Fibroblast of mammary gland (primary cell): ENCODE measurements at regions not wholly inside any gene's neighbourhood (a gene's known extent, or its start where the extent isn't known, plus 50 kb on each side); places are given as distances from the start of the nearest gene placed in this dataset.

Experiments used
- DNase-seq: peaks from one replicate; pipeline ENCODE4 v3.0.0-alpha.2; 2010; ENCODE audit warnings: low read depth
- H3K4me3 ChIP-seq: 2 replicates; pipeline ENCODE4 v1.5.1; 2011; ENCODE audit warnings: low read depth, mild to moderate bottlenecking, low read length, moderate library complexity; ENCODE audit not compliant: control insufficient read depth
- CTCF ChIP-seq: conservative IDR thresholded peaks from 2 replicates; pipeline ENCODE4 v1.5.1; 2011; ENCODE audit warnings: low read depth, low read length, inconsistent platforms; ENCODE audit not compliant: control insufficient read depth, insufficient read depth

GRCh38 chr16:26204138-26204537, 512.4 kb downstream of the HS3ST4 start:
- DNase-seq: no peak

GRCh38 chr16:26211542-26211941, 519.8 kb downstream of the HS3ST4 start:
- TF ChIP-seq CTCF: no peak
- DNase-seq: no peak
- H3K4me3 ChIP-seq: no peak overlapping the region

More at GRCh38 chr16:26204138-26204537, 512.4 kb downstream of the HS3ST4 start:
- H3K4me3 ChIP-seq: no peak overlapping the region
- no peak for TF ChIP-seq CTCF

GRCh38 chr16:26212599-26212998, 520.8 kb downstream of the HS3ST4 start:
- no peak overlapping the region for H3K4me3 ChIP-seq
- TF ChIP-seq CTCF: no peak
- DNase-seq: no peak

- no peak for TF ChIP-seq CTCF
- no peak overlapping the region for H3K4me3 ChIP-seq
- DNase-seq: no peak
These were observed 522.9 kb downstream of the HS3ST4 start for GRCh38 chr16:26214581-26215174.

- no peak for DNase-seq
- no peak for TF ChIP-seq CTCF
These were observed 529.1 kb downstream of the HS3ST4 start for GRCh38 chr16:26220894-26221293.

GRCh38 chr16:26231647-26232046, 539.9 kb downstream of the HS3ST4 start:
- DNase-seq: no peak
- no peak for TF ChIP-seq CTCF
- H3K4me3 ChIP-seq: no peak overlapping the region

More at GRCh38 chr16:26220894-26221293, 529.1 kb downstream of the HS3ST4 start:
- H3K4me3 ChIP-seq: no peak overlapping the region

- no peak overlapping the region for H3K4me3 ChIP-seq
- DNase-seq: no peak
- TF ChIP-seq CTCF: no peak
These were observed 549.0 kb downstream of the HS3ST4 start for GRCh38 chr16:26240807-26241206.
